H1 (cell line): ENCODE measurements at regions not wholly inside any gene's neighbourhood (a gene's known extent, or its start where the extent isn't known, plus 50 kb on each side); places are given as distances from the start of the nearest gene placed in this dataset.

Source experiments
- CTCF ChIA-PET: fragments of 300-600 bp; sonication (Branson Sonifier 250); formaldehyde crosslinking; loops from one replicate; lab custom pipeline; 2021; ENCODE audit not compliant: partially characterized antibody; lab: Charles Lee
- POLR2A ChIA-PET: fragments of 300-600 bp; sonication (Branson Sonifier 250); formaldehyde crosslinking; loops from one replicate; lab custom pipeline; 2021; ENCODE audit warnings: inconsistent platforms; ENCODE audit not compliant: partially characterized antibody; lab: Charles Lee
- DNase-seq, 2 experiments: peaks; one replicate each; pipeline versions ENCODE4 v3.0.0 to v3.0.0-alpha.2; 2010 to 2022; ENCODE audit warnings: low spot score in 2 of 2, low read depth in 1 of 2, mixed read lengths in 1 of 2
- FAIRE-seq: peaks from 2 replicates; lab custom pipeline; 2011; peaks lifted over from hg19 to GRCh38; lab: Jason Lieb, UNC
- H2AFZ ChIP-seq: 2 replicates; pipeline ENCODE4 v1.8.1; 2012; ENCODE audit warnings: low read length, inconsistent platforms
- H2AK5ac ChIP-seq: 2 replicates; pipeline ENCODE4 v1.6.1; 2013; ENCODE audit warnings: low read depth, low read length
- H2BK120ac ChIP-seq: replicated peaks from 2 replicates; pipeline ENCODE3; 2013; ENCODE audit warnings: low read depth, low read length, inconsistent platforms
- H2BK12ac ChIP-seq: 2 replicates; pipeline ENCODE4 v1.6.1; 2013; ENCODE audit warnings: low read depth, low read length
- H2BK15ac ChIP-seq: 2 replicates; pipeline ENCODE4 v1.6.1; 2013; ENCODE audit warnings: low read length
- H2BK20ac ChIP-seq: 2 replicates; pipeline ENCODE4 v1.6.1; 2013; ENCODE audit warnings: low read length
- H2BK5ac ChIP-seq: 2 replicates; pipeline ENCODE4 v1.6.1; 2013; ENCODE audit warnings: low read depth, low read length
- H3K14ac ChIP-seq: 2 replicates; pipeline ENCODE4 v1.6.1; 2013; ENCODE audit warnings: inconsistent platforms; ENCODE audit not compliant: insufficient read length
- H3K18ac ChIP-seq: 2 replicates; pipeline ENCODE4 v1.6.1; 2013; ENCODE audit warnings: low read length; ENCODE audit errors: extremely low read depth
- H3K23ac ChIP-seq: 2 replicates; pipeline ENCODE4 v1.6.1; 2013; ENCODE audit warnings: inconsistent platforms; ENCODE audit not compliant: insufficient read length
- H3K23me2 ChIP-seq: 2 replicates; pipeline ENCODE4 v1.6.1; 2013; ENCODE audit warnings: low read depth, low read length
- H3K27ac ChIP-seq: 2 replicates; pipeline ENCODE4 v1.6.1; 2011; ENCODE audit warnings: low read depth, low read length, inconsistent platforms
- H3K27me3 ChIP-seq, 4 experiments: replicated peaks in 1 of 4; 1 replicate in 1 of 4; 2 replicates in 3 of 4; pipeline versions ENCODE4 v1.6.1 to v1.8.1; 2011 to 2013; ENCODE audit warnings: low read length in 3 of 4, mild to moderate bottlenecking in 3 of 4, inconsistent platforms in 2 of 4, mixed read lengths in 2 of 4, moderate library complexity in 1 of 4; ENCODE audit not compliant: control insufficient read depth in 3 of 4, insufficient read depth in 3 of 4; ENCODE audit errors: extremely low read depth in 1 of 4
- H3K36me3 ChIP-seq, 4 experiments: 2 replicates each; pipeline versions ENCODE4 v1.6.1 to v1.8.1; 2011 to 2013; ENCODE audit warnings: mild to moderate bottlenecking in 4 of 4, low read length in 3 of 4, moderate library complexity in 2 of 4, control low read depth in 1 of 4, inconsistent platforms in 1 of 4; ENCODE audit not compliant: insufficient read depth in 4 of 4, control insufficient read depth in 2 of 4
- H3K4ac ChIP-seq: replicated peaks from 2 replicates; pipeline ENCODE3; 2013; ENCODE audit warnings: low read length, low read depth, mixed read lengths, inconsistent platforms; ENCODE audit not compliant: insufficient read length
- H3K4me1 ChIP-seq, 4 experiments: replicated peaks in 1 of 4; 1 replicate in 1 of 4; 2 replicates in 3 of 4; pipeline versions ENCODE4 v1.6.1 to v1.8.1; 2011 to 2013; ENCODE audit warnings: low read length in 3 of 4, inconsistent platforms in 2 of 4, mixed read lengths in 1 of 4; ENCODE audit not compliant: insufficient read depth in 4 of 4, control insufficient read depth in 3 of 4
- H3K4me2 ChIP-seq, 2 experiments: 2 replicates each; pipeline versions ENCODE4 v1.6.1 to v1.8.1; 2011 to 2013; ENCODE audit warnings: low read depth in 2 of 2, low read length in 2 of 2, control low read depth in 1 of 2, inconsistent platforms in 1 of 2, mild to moderate bottlenecking in 1 of 2; ENCODE audit not compliant: insufficient read depth in 1 of 2
- H3K4me3 ChIP-seq, 4 experiments: fragments of 200-600, 300-600 bp in 1 of 4; sonication (generic), shearing (Covaris generic), sonication (Bioruptor Twin) in 1 of 4; 2 replicates each; pipeline versions ENCODE4 v1.5.1 to v1.8.1; 2011 to 2016; ENCODE audit warnings: low read length in 4 of 4, low read depth in 3 of 4, control low read depth in 2 of 4, inconsistent platforms in 2 of 4, mild to moderate bottlenecking in 2 of 4, mixed read lengths in 1 of 4, moderate library complexity in 1 of 4; ENCODE audit not compliant: insufficient read depth in 2 of 4; ENCODE audit errors: extremely low read depth in 1 of 4
- H3K56ac ChIP-seq: replicated peaks from 2 replicates; pipeline ENCODE3; 2013; ENCODE audit warnings: low read depth, mild to moderate bottlenecking, mixed read lengths, low read length, inconsistent platforms; ENCODE audit not compliant: insufficient read length
- H3K79me1 ChIP-seq: 2 replicates; pipeline ENCODE4 v1.6.1; 2013; ENCODE audit warnings: low read depth, low read length, control low read depth
- H3K79me2 ChIP-seq, 2 experiments: 2 replicates each; pipeline versions ENCODE4 v1.6.1 to v1.8.1; 2012 to 2013; ENCODE audit warnings: low read length in 2 of 2, mild to moderate bottlenecking in 2 of 2, inconsistent platforms in 1 of 2; ENCODE audit not compliant: insufficient read depth in 2 of 2, control insufficient read depth in 1 of 2
- H3K9ac ChIP-seq, 4 experiments: replicated peaks in 1 of 4; 1 replicate in 1 of 4; 2 replicates in 3 of 4; pipeline versions ENCODE4 v1.6.1 to v1.8.1; 2011 to 2013; ENCODE audit warnings: low read depth in 3 of 4, low read length in 3 of 4, control low read depth in 2 of 4, mild to moderate bottlenecking in 2 of 4, moderate library complexity in 2 of 4, inconsistent platforms in 1 of 4; ENCODE audit errors: extremely low read depth in 1 of 4
- H3K9me3 ChIP-seq, 2 experiments: 2 replicates each; pipeline versions ENCODE4 v1.6.1 to v1.8.1; 2012 to 2013; ENCODE audit warnings: mild to moderate bottlenecking in 2 of 2, moderate library complexity in 2 of 2, control low read depth in 1 of 2, inconsistent platforms in 1 of 2, low read depth in 1 of 2, low read length in 1 of 2, mixed read lengths in 1 of 2; ENCODE audit not compliant: insufficient read depth in 2 of 2
- H4K20me1 ChIP-seq, 2 experiments: replicated peaks in 1 of 2; 2 replicates each; pipeline versions ENCODE3 to v1.8.1; 2011 to 2013; ENCODE audit warnings: inconsistent platforms in 2 of 2, low read length in 2 of 2, mild to moderate bottlenecking in 1 of 2; ENCODE audit not compliant: insufficient read depth in 2 of 2, control insufficient read depth in 1 of 2
- H4K5ac ChIP-seq: 2 replicates; pipeline ENCODE4 v1.6.1; 2013; ENCODE audit warnings: low read length, low read depth, mixed read lengths, inconsistent platforms; ENCODE audit not compliant: insufficient read length
- H4K8ac ChIP-seq: 2 replicates; pipeline ENCODE4 v1.8.0; 2013; ENCODE audit warnings: mild to moderate bottlenecking, moderate library complexity, low read length, inconsistent platforms; ENCODE audit not compliant: insufficient read depth; ENCODE audit errors: extremely low read depth
- H4K91ac ChIP-seq: replicated peaks from 2 replicates; pipeline ENCODE3; 2013; ENCODE audit warnings: low read length, mixed read lengths, inconsistent platforms; ENCODE audit not compliant: insufficient read length
- CTBP2 ChIP-seq: IDR thresholded peaks from 2 replicates; pipeline ENCODE4 v1.7.0; 2011; ENCODE audit warnings: borderline replicate concordance, mild to moderate bottlenecking, moderate library complexity, mixed read lengths, low read length; ENCODE audit not compliant: insufficient read depth, insufficient read length
- POLR2AphosphoS5 ChIP-seq: IDR thresholded peaks from 2 replicates; pipeline ENCODE4 v1.6.1; 2011; ENCODE audit warnings: low read depth, low read length
- USF2 ChIP-seq: IDR thresholded peaks from 2 replicates; pipeline ENCODE4 v1.6.1; 2011; ENCODE audit warnings: low read length, improper control_type of control experiment
- WGBS, 2 experiments: shearing (Covaris generic) in 1 of 2; methylation state at CpG; one replicate each; pipeline versions ENCODE4 v1.1.6 to v1.1.7; 2013 to 2015; ENCODE audit warnings: low lambda C conversion rate in 2 of 2, mixed read lengths in 2 of 2, inconsistent platforms in 1 of 2, low coverage in 1 of 2, missing lambda C conversion rate in 1 of 2; ENCODE audit not compliant: insufficient replicate concordance in 2 of 2, insufficient coverage in 1 of 2, insufficient read length in 1 of 2; ENCODE audit errors: extremely low coverage in 1 of 2, missing lambda C conversion rate in 1 of 2; 5-methylcytosine and 5-hydroxymethylcytosine counted together

DNA sequence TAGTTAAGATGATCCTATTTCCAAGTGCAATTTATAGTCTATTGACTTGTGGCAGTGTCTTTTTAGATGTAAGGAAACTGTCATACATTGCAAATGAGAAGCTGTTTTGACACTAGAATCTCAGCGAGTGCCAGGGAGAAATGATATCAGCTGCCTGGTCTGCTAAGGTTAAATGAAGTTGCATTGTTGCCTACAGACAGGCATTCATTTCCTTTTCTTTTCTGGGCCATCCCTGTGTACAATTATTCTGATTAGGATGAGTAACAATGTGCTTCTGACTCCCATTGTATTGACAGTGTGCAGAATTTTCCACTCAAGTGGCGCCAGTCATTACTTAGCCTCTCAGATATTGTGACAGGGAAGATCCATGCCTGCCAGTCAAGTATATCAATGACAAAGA, 231.2 kb downstream of the GPAT3 start:
- Histone ChIP-seq H2BK120ac (no peak overlapping the region), H3K4me3 (no peak overlapping the region), H4K5ac (no peak overlapping the region), H3K23me2 (no peaks in the 10 kb centered on the region), H3K4ac (no peak overlapping the region), H2BK12ac (no peak overlapping the region), H2BK20ac (no peak overlapping the region), H4K91ac (no peak overlapping the region), H3K4me1 (no peaks in the 10 kb centered on the region; a peak in 1 of 7 replicates), H3K14ac (no peak overlapping the region), H4K8ac (no peak overlapping the region), H3K79me1 (no peaks in the 10 kb centered on the region), H2BK15ac (no peak overlapping the region), H3K36me3 (no peaks in the 10 kb centered on the region), H3K4me2 (no peak overlapping the region), H3K27ac (no peak overlapping the region), H3K9ac (no peak overlapping the region), H2BK5ac (no peak overlapping the region), H3K18ac (no peak overlapping the region), H3K9me3 (no peaks in the 10 kb centered on the region), H3K56ac (no peak overlapping the region), H3K27me3 (peaks cover 0 to under 1% (median 0%) of the 10 kb centered on the region in 4 experiments; a peak in 1 of 7 replicates), H3K23ac (no peak overlapping the region), H2AK5ac (no peak overlapping the region), H4K20me1 (no peaks in the 10 kb centered on the region), H2AFZ (no peak overlapping the region), H3K79me2 (no peaks in the 10 kb centered on the region)
- 94% methylated on average over 2 of the region's 2 CpGs; no CpG with 5 or more reads in 1 of the 2 experiments for WGBS, 2 experiments
- FAIRE-seq (no peak), DNase-seq (no peak)
- ChIA-PET CTCF (interaction anchor here (0.7 to 2.7 kb wide), 3 partner anchors 21 to 716 kb away, joined by 3 to 9 read pairs (median 3); no protein-coding TSS in a partner anchor), POLR2A (no interaction called here)
- TF ChIP-seq USF2 (no peak), CTBP2 (no peak), POLR2AphosphoS5 (no peak)
